ENCODE measurements at regions not wholly inside any gene's neighbourhood (a gene's known extent, or its start where the extent isn't known, plus 50 kb on each side); places are given as distances from the start of the nearest gene placed in this dataset.

DNA sequence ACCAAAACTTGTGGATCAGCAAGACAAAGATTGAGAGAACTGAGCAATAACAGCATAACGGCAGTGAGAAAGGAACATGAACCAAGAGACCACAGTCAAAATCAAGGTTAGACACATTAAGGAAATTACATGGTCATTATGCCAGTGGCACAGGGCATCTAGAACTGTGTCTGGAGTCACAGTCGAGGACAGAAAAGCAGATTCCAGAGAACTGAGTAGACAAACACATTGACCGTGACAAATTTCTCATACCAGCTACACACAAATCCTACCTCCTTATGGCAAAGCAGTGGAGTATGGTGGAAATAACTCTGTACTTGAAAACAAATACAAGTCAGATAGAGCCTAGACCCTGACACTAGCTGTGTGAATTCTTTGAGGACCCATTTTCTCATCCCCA, 367.3 kb downstream of the DUSP6 start:
- no peak for DNase-seq

DNA sequence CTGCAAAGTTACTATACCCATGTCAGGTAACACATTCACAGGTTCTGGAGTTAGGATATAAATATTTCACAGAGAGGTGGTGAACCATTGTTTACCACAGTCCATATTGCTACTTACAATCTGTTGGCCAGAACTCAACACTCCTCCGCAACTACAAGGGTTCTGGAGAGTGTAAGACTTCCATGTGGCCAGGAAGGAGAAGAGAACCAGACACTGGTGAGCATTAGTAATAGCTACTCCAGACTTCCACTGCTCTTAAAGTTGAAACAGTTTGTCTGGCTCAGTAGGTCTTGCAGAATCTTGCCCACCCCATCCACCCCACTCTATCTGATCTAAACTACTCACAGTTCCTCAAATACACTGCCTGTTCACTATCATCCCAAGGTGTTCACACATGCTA, 369.6 kb downstream of the DUSP6 start:
- no peak for DNase-seq

DNA sequence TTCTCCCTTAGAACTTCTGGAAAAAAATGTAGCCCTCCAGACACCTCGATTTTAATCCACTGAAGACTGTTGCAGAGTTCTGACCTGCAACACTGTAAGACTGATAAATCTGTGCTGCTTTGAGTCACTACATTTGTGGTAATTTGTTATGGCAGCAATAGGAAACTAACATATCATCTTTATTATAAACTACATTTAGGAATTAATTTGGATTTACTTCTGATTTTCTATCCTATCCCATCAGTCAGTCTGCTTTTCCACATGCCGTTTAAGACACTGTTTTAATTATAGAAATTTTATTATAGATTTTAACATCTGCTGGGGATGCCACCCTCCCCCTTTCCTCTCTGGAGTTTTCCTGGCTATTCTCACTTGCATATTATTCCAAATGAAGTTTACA, 375.2 kb downstream of the DUSP6 start:
- DNase-seq, result no peak

DNA sequence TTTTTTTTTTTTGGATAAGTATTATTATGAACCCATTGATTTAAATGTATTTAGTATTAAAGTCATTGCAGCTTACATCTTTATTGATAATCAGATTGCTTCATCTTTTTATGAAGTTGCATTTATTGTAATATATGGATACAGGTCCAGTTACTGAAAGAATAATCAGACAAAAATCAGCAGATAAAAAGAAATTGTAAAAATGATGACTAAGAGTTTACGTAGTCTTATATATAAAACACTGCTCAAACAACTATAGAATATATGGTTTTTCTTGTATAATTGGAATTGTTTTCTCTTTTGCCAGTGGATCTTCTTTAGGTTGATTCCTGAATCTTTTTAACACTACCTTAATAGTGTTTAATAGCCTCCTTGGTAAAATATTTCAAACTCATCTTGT, 378.3 kb downstream of the DUSP6 start:
- DNase-seq, result no peak

DNA sequence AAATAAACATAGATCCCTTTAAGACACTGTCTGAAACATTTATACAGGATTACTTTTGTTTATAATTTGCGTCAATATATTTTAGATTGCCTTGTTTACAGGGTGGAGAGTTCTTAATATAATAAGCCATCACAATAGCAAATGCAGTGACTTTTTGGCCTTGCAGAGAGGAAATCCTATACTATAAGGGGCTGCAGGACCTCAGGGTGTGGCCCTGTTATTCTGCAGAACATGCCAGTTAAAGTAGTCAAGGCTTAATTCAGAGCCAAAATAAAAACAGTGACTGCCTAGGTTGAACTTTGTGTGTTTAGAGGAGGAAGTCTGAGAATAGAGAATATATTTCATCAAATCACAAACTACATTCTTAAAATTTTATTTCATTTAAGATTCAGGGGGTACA, 381.6 kb downstream of the DUSP6 start:
- DNase-seq, result no peak

DNA sequence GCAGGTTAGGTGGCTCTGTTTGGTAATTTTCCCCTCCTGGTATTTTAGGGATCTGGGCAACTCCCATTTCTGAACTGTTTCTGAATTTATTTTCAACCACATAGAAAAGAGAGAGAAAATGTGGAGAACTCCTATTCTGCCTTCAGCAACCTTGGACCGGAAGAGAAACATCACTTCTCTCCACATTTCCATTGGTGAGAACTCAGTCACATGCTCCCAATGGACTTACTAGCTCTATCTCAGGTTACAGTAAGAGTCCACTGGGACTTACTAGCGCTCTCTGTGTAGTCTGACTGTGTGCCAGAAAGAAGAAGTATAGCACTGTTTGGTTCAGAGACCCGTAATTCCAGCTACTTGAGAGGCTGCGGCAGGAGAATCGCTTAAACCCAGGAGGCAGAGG, 383.2 kb downstream of the DUSP6 start:
- DNase-seq, result no peak

DNA sequence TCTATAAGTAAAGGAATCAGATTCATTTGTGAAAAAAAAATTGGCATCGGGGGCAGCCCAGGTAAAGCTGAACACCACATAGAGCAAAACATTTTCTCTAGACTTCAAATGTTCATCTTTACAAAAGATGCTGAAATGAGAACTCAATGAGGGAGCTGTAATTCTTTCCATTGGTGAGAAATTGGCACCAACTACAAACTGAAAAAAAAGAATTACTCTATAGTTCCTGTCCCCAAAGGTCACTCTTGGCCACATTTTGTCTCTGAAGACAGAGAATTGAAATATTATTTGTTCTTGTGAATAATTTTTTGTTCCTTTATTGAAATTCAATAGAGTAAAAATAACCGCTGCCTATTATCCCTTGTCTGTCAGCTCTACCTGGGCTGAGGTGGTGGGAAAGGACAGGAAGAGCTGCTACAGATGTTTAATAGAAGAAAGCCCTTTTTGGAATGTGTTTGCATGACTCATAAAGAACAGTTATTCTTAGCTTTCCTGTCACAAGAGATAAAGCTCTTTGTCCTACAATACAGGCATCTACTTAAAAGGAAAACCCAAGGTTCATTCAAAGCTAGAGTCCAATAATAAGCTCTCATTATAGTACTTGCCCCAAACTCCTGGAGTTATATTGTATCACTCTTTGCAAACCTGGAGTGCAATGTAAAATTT, 380.1 kb upstream of the KITLG start:
- no peak for DNase-seq

DNA sequence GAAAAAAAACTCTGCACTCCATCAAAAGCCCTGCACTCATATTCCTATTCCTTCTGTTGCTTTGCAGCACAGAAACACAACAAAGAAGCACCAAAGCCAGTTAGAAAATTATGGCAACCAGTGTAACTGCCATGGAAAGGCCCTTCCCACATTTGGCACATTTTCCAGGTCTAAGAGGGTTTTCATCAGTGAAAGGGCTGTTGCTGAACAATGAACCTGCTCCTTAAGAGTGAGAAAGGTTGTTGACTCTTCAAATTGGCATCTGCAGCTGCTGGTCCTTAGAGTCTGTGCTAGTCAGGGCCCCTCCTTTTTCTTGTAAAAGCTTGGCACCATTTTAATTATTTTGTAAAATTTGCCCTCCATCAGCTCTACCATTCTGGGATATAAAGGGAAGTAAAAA, 378.7 kb upstream of the KITLG start:
- DNase-seq, result no peak

DNA sequence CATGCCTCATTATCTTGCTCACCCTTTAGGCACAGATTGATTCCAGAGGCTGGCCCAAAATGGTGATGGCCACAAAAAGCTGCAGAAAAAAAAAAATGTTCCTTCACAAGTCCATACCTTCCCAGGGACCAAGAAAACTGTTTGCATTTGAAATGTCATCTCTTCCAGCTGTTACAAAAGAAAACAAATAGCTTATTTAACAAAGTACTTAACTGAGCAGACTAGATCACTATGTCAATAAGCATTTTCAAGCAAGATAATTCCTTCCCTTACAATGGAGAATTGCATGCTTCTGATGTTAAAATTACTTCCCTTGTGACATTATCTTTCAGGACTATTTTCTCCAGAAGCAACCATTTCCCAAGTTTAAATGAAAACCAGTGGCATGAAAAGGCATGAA, 377.9 kb upstream of the KITLG start:
- no peak for DNase-seq

DNA sequence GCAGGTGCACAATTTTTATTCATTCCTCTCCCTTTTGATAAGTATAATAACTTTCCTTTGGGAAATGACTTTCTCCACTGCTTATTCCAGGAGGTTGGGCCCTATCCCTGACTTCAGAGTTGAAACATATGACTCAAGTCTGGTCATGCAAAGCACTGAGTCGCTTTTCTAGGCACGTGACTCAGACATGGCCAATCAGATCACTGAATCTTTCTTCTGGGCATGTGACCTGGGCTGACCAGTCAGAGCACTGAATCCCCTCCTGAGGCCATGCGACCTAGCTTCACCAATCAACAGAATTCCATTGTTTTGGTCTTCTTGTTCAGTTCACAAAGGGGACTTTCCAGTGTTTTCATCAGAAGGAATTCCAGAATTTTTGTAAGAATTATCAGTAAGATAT, 377.1 kb upstream of the KITLG start:
- DNase-seq, result no peak

DNA sequence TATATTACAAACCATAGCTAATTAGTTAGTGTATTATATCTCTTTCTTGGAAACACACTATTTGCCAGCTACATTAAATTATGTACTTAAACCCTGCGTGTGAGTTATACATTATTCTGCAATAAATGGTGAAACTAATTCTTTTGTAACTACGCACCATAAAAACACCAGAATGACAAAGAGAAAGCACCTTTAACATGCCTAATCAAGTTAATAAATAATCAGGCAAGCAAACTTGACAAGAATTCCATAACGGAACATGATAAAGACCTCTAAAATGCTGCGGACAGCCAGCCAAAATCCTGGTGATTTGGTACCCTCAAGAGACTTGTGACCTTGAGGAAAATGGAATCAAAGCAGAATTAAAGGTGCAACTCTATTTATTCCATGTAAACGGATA, 375.3 kb upstream of the KITLG start:
- DNase-seq, result no peak

DNA sequence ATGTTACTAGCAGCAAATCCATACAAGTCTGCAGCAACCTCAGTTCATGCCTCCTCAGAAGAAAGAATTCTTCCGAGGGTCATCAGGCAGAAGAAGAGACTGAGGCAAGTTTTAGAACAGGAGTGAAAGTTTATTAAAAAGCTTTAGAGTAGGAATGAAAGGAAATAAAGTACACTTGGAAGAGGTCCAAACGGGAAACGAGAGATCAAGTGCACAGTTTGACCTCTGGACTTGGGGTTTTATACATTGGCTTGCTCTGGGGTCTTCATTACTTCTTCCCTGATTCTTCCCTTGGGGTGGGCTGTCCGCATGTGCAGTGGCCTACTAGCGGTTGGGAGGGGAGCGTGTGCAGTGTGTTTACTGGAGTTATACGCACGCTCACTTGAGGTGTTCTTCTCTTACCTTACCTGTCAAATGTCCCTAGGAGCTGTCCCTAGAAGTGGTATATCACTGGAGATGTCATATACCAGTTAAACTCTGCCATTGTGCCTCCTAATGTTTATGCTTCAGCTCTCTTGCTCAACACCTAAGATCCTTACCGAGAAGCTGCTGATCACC, 372.8 kb upstream of the KITLG start:
- DNase-seq, result no peak

DNA sequence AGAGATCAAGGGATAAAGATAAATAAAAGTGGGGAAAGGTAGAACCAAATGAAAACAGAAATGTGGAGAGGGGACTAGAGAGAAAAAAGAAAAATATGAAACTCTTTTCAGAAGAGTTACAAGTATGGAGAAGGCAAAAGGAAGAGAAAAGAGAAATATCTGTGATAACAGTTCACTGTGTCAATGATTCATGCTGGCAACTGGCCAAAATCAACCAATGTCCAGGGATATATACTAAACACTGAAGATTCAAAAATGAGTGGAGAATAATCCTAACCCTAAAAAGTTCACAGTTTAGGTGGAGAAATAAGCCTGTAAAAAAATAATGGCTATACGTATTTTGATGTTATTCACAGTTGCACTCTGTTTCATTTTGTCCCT, 372.3 kb upstream of the KITLG start:
- no peak for DNase-seq

DNA sequence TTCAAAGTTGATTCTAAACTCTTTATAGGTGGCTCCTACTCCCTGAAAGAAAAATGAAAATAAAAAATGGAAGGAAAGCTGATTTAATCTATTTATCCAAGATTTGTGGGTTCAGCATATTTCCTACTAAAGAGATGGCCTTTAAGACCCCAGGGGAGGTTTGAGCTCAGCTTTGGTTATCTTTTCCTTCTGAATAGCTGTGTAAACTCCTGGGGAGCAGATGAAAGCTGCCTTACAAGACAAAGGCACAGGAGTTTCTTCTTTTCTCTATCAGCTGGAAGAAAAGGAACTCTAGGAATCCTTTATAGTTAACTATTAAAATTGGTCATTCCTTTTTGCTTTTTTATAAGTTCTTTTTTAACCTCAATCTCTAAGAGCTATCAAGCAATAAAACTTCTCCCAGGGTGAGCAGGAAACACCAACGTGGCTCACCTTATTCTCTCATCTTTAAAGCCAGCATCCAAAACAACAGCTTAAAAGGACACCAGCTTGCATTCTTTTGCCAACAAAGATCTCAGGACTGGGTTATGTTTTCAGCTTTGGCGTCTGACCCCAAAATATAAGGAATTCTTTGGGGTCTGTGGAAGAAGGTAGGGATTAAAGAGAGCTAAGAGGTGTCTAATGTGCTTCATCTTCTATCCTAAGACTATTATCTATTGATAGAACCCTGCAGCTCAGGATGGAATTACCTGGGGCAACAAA, 371.7 kb upstream of the KITLG start:
- no peak for DNase-seq

DNA sequence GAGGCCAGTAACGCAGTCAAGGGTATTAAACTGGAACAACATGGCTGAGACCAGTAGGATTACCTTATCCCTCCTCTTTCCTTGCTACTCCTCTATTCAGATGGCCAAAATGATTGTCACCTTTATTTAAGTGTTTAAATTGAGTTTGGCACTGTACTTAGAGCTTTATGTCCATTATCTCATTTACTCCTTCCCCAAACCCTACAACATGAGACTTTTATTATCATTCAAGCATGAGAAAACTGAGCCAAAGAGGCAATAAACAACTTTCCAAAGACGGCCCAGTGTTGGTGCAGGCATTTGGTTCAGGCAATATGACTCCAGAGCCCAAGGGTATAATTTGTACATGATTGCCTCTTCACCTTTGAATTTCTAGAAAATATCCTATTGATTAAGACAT, 370.9 kb upstream of the KITLG start:
- no peak for DNase-seq

DNA sequence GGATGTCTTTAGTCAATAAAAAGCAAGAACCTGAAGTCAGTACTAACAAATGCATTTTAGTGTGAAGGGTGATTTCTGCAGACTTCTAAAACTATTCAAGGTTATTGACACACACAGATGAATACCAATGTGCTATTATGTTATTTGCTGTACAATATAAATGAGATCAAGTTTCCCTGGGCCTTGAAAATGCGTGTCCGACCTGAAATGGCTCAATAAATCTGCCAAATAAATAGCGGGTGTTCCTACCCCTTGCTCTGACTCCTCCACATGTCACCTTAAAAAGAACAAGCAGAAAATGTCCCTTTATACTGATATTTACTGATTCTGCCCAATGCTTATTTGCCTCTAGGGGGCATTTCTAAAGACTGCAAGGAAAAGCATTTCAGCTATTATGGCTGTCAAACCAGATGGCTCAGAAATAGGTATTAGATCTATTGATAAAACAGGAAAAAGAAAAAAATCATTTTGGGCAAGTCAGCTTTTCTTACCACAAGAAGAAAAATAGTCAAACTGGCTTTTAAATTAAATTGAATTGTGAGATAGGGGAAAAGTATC, 367.3 kb upstream of the KITLG start:
- DNase-seq, result no peak

DNA sequence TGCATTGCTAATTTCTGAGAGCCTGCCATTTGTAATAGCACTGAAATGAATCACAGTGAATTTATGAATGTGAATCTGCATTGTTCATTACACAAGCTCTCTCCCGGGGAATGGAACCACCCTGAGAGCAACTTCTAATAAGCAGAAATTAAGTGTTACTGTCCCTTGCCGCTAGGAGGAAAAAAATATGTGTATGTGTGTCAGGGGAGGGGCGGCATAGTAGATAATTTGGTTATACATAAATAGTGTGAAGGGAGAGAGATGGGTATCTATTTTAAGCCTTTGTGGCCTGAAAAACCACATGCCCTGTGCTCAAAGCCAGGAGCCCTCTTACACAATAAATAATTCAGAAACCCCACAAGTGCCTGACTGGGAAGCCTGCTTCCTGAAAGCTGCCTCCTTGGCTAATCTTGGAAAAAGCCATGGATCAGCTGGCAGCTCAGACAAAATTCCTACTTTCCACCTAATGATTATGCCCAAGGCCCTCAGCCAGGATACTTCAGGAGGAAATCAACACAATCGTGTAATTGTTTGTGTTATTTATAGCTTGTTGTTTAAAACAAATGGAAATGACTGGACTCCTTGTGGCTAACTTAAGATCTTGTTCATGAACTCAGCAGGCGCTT, 366.2 kb upstream of the KITLG start:
- DNase-seq, result no peak

DNA sequence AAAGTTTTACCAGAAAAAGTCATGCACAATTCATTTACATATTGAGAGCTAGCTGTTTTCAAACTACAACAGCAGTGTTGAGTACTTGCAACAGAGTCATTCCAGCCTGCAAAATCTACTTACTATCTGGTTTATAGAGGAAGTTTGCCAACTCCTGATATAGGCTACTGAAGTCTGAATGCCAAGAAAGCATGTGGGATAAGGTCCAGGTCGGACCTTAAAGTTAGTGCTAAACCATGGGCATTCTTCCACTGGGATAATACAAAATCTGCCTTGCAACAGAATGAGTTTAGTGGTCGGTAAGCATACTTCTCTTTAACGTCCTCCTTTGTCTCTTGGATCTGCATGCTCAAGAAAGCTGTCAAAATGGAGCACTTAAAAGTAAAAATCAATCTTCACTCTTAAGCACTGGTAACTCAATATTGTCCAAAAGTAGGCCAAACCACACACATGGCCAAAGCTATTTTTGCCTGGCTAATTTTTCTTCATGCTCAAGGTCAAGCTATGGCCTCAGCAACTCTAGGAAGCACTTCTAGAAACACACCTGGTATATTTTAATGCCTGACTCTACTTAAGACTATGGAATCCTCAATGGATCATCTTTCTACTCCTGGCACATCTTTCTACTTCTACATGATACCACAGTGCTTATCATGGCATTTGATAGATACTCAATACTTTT, 364.9 kb upstream of the KITLG start:
- no peak for DNase-seq

DNA sequence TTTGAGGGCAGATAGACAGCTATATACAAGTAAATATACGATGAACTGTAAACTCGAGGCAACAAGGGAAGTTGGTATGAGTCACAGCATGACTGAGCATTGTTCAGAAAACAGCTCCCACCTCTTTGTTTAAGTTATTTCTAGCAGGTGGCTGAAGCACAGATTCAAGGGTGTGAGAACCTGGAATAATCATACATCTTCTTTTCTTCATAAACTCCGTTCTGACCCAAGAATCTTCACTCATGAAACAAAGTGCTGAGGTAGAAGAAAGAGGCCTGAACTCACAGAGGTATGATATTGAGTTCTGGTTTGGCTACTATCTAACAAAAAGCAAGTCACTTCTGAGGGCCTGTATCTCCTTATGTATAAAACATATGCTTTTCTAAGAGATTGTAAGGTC, 364.1 kb upstream of the KITLG start:
- DNase-seq, result no peak

DNA sequence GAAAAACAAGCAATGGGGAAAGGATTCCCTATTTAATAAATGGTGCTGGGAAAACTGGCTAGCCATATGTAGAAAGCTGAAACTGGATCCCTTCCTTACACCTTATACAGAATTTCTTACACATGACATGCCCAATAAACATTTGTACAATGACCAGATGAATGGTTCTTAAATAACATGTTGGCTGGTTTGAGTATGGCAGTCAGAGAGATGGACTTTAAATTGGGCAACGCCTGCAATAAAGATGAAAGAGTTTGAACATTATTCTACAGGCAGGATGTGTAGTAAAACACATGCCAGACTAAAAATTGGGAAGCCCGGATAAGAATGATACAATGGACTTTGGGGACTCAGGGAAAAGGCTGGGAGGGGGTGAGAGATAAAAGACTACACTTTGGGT, 360.6 kb upstream of the KITLG start:
- no peak for DNase-seq

DNA sequence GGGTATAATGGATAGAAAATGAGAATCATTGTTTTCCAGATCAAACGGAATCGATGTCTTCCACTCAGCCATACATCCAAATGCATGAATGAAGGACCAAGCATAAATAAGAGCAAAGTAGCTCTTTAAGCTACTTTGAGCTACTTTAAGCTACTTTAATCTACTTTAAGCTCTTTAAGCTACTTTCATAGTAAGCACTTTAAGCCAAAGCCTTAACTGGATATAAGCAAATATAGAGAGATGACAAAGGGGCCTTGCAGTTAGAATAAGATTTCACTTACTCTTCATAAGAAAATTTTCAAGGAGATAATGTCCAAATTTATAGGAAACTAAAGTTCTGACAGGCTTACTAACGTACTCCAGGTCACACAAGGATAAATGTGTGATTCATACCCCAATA, 355.6 kb upstream of the KITLG start:
- no peak for DNase-seq

DNA sequence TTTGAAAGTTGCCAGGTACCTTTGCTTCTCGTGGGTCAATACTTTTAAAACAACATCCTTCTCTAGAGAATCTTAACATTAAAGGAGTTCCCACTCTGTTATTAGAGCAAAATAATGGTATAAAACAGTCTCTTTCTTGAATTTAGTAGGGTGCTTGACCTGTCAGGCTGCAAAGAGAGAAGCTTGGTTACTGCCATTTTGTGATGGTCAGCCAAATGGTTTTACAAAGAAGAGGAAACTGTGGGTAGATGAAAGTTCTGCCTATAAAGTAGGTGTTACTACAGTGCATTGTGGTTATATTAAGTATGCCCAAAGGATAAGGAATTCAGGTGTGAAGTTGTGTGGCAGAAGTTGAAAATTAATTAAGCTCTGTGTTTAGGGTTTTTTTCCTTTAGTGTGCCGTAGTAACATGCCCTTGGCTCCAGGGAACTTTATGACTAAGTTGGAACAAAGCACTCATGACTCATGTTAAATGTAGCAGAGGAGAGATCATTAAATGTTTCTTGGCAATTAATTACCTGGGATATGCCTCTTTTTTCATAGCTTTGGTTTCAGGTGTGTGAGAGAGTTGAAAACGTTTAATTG, 354.0 kb upstream of the KITLG start:
- no peak for DNase-seq

DNA sequence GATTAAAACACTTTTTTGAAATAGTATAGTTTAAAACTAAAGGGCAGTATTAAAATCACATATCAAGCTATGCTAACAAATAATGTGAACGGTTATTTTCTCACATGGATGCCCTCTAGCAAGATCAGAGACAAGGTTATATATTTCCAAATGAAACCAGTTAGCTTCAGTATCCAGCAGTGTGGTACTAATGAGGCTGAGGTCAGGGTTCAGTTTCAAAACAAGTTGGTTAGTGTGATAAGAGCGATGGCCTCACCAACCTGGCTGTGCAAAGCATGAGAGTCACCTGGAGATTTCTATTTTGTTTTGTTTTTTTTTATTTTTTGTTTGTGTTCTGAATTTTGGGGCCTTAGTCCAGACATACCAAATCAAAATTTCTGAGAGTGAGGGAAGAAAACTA, 352.2 kb upstream of the KITLG start:
- DNase-seq, result no peak

All from stimulated activated CD4-positive, alpha-beta T cell treated with anti-CD3 and anti-CD28 coated beads, Interleukin-4, amount 100 ng/mL, for 4 hours (primary cell).